Erythroblast (primary cell): ENCODE measurements at regions not wholly inside any gene's neighbourhood (a gene's known extent, or its start where the extent isn't known, plus 50 kb on each side); places are given as distances from the start of the nearest gene placed in this dataset.

ENCODE experiments used
- GATA1 ChIP-seq: IDR thresholded peaks from 2 replicates; pipeline ENCODE4 v1.6.1; 2011; ENCODE audit warnings: low read depth, mild to moderate bottlenecking, control low read depth, low read length, moderate library complexity
- POLR2A ChIP-seq: IDR thresholded peaks from 2 replicates; pipeline ENCODE4 v1.6.1; 2011; ENCODE audit warnings: mild to moderate bottlenecking, low read length

DNA sequence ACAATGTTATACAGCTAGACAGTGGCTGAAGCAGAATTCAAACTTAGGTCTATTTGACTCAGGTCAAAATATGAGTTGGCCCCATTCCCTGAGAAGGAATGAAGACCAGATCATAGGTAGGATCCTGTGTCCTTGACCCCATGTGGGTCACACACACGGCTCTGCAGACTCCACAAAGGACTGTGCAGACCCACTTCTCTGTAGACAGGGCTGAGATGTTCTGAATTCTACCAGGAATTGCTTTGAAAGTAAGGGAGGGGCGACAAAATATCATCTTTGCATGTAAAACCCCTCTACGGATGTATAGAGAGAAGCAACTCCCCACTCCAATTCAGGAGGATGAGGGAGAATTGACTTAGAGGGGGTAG, 62.3 kb upstream of the CTIF start:
- TF ChIP-seq POLR2A, result no peak
- TF ChIP-seq GATA1, result no peak
